ENCODE measurements at regions not wholly inside any gene's neighbourhood (a gene's known extent, or its start where the extent isn't known, plus 50 kb on each side); places are given as distances from the start of the nearest gene placed in this dataset.

- DNase-seq: no peak
Measured at GRCh38 chr9:7859701-7860334, 60.2 kb upstream of the DMAC1 start.

- no peak for DNase-seq
Measured at GRCh38 chr9:7858166-7858565, 58.6 kb upstream of the DMAC1 start.

- no peak for DNase-seq
Measured at GRCh38 chr9:7854763-7855162, 55.2 kb upstream of the DMAC1 start.

All from NCI-H526 (cell line).